Esophagus squamous epithelium (tissue), 4 donors: ENCODE measurements at regions not wholly inside any gene's neighbourhood (a gene's known extent, or its start where the extent isn't known, plus 50 kb on each side); places are given as distances from the start of the nearest gene placed in this dataset.

Experiments
- POLR2A ChIP-seq, 4 donors: fragments of 450-650 bp; IDR thresholded peaks; one replicate each; pipeline ENCODE4 v1.6.1; 2017; ENCODE audit warnings: antibody characterized with exemption in 4 of 4, mild to moderate bottlenecking in 4 of 4, moderate library complexity in 3 of 4
- TF ChIP-seq, protein P1 (sequence below), 6 experiments: fragments of 450-650 bp in 4 of 6; fragments of 200-600 bp in 2 of 6; sonication (generic) in 2 of 6; IDR thresholded peaks; one replicate each; pipeline ENCODE4 v1.5.1; 2016 to 2019; ENCODE audit warnings: antibody characterized with exemption in 6 of 6, mild to moderate bottlenecking in 4 of 6, moderate library complexity in 4 of 6

DNA sequence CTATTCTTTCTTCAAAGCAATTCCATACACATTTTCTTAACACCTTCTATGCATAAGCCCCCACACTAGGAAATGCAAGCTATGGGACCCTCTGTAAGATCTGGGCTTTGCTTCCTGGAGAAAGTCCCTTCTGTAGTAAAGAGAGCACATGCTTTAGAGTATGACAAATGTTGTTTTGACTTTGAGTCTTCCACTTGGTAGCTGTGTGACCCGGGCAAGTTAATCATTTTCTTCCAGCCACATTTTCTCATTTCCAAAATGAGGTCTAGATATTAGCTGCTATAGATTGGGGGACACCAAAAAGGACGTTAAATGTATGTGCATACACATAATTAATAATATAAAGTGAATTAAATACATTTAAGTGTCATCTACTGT is 334.0 kb downstream of the NFIB start:
- TF ChIP-seq, protein P1, sequence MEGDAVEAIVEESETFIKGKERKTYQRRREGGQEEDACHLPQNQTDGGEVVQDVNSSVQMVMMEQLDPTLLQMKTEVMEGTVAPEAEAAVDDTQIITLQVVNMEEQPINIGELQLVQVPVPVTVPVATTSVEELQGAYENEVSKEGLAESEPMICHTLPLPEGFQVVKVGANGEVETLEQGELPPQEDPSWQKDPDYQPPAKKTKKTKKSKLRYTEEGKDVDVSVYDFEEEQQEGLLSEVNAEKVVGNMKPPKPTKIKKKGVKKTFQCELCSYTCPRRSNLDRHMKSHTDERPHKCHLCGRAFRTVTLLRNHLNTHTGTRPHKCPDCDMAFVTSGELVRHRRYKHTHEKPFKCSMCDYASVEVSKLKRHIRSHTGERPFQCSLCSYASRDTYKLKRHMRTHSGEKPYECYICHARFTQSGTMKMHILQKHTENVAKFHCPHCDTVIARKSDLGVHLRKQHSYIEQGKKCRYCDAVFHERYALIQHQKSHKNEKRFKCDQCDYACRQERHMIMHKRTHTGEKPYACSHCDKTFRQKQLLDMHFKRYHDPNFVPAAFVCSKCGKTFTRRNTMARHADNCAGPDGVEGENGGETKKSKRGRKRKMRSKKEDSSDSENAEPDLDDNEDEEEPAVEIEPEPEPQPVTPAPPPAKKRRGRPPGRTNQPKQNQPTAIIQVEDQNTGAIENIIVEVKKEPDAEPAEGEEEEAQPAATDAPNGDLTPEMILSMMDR (IDR thresholded peaks at IDR 0.05): no peak
- no peak for TF ChIP-seq POLR2A (IDR thresholded peaks at IDR 0.05)
